Jurkat, Clone E6-1 (cell line): ENCODE measurements at regions not wholly inside any gene's neighbourhood (a gene's known extent, or its start where the extent isn't known, plus 50 kb on each side); places are given as distances from the start of the nearest gene placed in this dataset.

Source experiments
- DNase-seq: peaks from one replicate; pipeline ENCODE4 v3.0.0-alpha.2; 2011; ENCODE audit warnings: low read depth, low spot score
- H3K4me3 ChIP-seq: 2 replicates; pipeline ENCODE4 v1.5.1; 2011; ENCODE audit warnings: mild to moderate bottlenecking, low read length, control low read depth, moderate library complexity

DNA sequence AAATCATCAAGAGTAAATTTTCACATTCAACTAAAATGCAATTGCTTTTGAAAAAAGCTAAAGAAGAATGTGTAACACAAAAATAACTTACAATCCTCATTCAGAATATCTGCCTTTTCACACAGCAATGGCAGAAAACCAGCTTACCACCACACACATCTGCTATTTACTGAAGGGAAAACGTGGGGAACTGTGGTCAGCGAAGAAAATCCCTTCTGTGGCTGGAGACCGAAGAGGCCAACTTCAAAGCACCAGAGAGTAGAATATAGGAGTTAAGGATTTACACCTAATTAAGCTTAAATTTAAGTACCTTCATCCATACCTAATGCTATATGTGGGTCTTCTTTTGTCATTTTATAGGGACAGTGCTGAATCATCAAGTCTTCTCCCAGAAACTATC, 339.6 kb downstream of the DEPDC1B start:
- H3K4me3 ChIP-seq, result no peak overlapping the region
- DNase-seq, result no peak

DNA sequence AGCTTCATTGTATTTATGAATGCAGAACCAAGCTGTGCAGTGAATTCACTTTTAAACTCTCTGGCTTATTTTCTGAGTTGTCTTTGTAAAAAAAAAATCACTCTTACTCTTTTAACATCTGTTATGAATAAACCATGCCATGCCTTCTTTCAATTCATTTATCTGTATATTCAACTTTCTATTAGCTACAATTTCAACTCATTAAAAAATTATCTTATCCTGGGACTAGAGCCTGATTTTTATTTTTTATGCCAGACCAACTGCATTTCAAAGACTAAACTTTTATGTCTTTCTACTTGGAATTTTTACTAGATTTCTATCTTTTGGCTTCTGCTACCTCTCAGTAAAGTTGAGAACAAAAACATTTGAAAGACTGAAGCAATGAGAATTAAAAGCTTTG, 342.7 kb downstream of the DEPDC1B start:
- no peak overlapping the region for H3K4me3 ChIP-seq
- no peak for DNase-seq

GRCh38 chr5:60356745-60357144, 343.2 kb downstream of the DEPDC1B start:
- H3K4me3 ChIP-seq, result no peak overlapping the region
- no peak for DNase-seq

DNA sequence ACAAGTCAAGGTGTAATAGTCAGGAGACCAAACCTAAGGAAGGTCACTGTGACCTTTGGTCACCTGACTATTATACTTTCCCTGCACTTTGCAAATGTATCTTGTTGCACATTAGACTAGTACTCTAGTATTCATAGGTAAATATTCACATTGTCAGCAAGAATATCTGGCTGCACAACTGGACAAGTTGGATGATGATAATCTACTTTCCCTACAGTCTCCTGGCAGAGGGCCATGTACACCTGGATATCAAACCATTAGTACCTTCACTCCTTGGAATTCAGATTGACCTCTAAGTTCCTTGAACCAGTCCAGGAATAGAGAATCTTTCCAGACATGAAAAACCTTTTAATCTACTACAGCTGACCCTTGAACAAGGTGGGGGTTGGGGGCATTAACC, 344.8 kb downstream of the DEPDC1B start:
- no peak overlapping the region for H3K4me3 ChIP-seq
- DNase-seq, result no peak

DNA sequence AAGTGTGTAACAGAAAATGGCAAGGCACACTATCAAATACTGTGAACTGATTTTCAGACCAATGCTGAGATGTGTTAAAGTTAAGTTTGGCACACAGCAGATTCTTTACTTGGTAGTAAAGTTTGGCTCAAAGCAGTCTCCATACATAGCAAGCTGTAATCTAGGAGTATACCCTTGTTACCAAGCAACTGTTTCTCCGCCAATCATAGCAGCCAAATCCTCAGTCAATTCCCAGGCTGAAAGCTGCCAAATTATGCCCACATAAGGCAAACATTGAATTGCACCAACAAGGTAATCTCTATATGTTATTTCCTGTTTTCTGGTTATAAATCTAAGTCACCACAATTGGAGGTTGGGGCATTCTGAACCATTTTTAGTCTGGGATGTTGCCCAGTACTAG, 345.7 kb downstream of the DEPDC1B start:
- H3K4me3 ChIP-seq, result no peak overlapping the region
- DNase-seq, result no peak

- H3K4me3 ChIP-seq, result no peak overlapping the region
- DNase-seq, result peak; percentile 5
These were observed 346.9 kb downstream of the DEPDC1B start for GRCh38 chr5:60352992-60353599.

DNA sequence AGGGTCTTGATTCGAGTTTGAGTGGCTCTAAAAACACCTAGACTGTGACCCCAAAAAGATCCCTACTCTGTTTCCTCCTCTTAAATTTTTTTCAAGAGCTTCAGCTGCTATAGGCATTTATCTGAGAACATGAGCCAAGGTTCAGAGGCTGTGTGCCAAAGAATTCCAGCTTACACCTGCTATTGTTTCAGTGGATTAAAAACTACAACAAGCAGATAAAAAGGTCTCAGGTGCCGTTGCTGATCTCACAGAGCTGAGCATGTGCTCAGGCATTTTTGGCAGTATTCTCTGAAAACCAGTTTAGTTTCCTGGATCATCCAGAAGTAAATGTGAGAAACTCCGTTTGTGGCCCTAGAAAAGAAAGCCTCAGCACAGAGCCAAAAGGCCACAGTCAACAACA, 349.2 kb downstream of the DEPDC1B start:
- no peak for DNase-seq

DNA sequence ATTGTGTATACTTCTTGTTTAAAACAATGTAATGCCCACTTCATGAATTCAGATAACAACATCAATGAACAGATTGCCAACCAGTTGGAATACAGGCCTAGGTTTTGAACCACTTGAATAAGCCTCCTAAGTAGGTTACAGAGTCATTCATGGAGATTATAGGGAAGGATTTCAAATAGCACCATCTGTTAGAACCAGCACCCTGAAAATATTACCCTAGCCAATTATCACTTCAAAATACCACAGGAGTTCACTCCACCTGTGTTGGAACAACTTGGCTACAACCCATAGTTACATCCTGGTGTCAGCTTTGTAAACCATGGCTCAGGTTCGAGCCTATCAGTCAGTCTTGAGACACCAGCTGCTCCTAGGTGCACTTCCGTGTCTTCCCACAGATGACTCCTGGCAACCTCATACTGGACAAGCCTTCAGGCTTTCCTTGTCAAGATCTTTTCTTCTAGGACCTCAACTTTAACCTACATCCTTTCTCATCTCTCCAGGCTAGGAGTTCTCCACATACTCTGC, 350.0 kb downstream of the DEPDC1B start:
- no peak overlapping the region for H3K4me3 ChIP-seq
- no peak for DNase-seq

More for the DNA sequence above, 349.2 kb downstream of the DEPDC1B start:
- no peak overlapping the region for H3K4me3 ChIP-seq

DNA sequence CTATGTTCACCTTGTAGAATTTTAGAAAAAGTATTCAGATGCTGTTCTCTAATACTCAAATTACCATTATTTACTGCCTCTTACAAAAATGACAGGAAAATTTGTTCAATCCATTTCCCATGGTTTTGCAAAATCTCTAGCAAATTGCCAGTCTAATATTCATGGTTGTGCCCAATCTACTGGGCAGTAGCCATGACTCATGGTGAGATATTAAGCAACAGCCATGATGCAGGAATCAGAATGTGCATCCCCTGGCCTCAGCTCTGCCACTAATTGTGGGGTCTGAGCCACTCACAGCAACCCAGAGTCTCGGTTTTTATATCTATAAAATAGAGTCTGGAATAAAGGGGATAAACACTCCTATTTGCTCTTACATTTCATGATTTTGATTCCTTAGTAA, 353.6 kb downstream of the DEPDC1B start:
- DNase-seq, result no peak
- no peak overlapping the region for H3K4me3 ChIP-seq

- no peak overlapping the region for H3K4me3 ChIP-seq
- no peak for DNase-seq
These were observed 356.9 kb downstream of the DEPDC1B start for GRCh38 chr5:60343102-60343501.

DNA sequence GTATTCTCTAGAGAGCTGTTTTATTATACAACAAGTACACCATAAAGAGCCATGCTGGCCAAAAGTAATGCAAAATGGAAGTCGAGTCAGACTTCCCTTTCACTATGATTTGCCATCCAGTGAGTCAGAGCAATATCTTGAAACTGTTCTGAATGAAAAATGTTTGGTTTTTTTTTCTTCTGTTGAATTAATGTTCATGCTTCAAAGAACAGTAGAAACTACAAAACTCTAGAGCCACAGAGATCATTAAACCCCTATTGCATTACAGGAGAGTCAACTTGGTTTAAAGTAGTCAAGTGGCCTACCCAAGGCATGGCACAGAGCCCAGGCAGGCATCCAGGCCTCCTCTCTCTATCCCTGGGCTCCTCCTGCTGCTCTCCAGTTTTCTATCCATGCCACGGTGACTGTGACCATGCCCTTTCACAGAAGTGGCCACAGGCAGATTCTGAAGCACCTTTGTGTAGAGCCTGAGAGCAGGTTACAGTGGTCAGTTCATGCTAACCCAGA, 358.9 kb downstream of the DEPDC1B start:
- H3K4me3 ChIP-seq, result no peak overlapping the region
- DNase-seq, result no peak

DNA sequence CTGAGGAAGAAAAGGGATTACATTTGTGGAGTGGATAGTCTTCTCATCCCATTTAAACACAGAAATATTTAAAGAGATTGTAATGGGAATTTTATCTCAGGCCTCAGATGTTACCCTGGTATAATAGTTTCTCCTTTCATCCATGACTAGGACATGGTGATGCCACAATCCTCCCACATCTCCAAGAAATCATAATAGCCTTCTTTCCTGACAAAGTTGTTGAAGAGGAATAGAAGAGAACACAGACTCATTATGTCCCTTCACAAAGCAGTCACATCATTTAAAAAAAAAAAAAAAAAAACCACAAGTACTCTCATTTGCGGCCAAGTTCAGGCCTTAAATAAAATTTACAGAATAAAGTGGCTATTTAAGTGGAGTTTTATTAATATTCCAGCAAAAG, 359.6 kb downstream of the DEPDC1B start:
- H3K4me3 ChIP-seq, result no peak overlapping the region
- no peak for DNase-seq

- no peak overlapping the region for H3K4me3 ChIP-seq
- no peak for DNase-seq
These were observed 360.2 kb downstream of the DEPDC1B start for GRCh38 chr5:60339691-60340201.

- no peak overlapping the region for H3K4me3 ChIP-seq
- DNase-seq, result no peak
These were observed 361.1 kb downstream of the DEPDC1B start for GRCh38 chr5:60338846-60339245.

DNA sequence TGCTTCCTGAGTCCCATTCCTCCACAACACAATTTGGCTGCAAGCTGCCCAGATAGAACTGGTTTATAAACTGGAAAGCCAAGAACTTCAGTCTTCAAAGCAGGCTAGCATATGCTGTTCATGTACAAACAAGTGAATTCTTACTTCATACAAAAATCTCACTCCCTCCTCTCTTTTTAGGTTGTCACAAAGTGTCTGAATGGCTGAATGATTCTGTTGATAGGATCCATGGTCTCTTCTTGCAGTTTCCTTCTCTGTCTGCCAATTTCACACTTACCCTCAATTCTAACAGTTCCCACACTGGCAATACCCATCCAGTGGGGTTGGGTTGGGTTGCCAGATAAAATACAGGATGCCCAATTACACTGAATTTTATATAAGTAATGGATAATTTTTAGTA, 363.5 kb downstream of the DEPDC1B start:
- no peak for DNase-seq
- H3K4me3 ChIP-seq, result no peak overlapping the region

DNA sequence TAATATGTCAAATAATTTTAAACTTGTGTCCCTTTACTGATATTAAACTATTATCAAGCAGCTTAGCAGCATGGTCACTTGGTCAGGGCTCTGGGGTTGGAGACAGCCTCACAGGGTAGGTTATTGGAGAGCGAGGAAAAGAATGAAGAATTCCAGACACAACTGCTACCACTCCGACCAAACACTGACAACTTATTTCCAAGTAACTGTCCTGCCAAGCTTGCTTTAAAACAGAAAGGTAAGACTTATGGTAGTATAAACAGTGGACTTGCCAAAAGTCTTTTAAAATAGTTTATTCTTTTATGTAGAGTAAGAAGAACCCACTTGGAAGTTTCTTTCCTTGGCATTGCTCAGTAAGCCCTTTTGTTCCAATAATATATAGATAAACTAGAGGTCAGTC, 364.1 kb downstream of the DEPDC1B start:
- no peak for DNase-seq
- H3K4me3 ChIP-seq, result no peak overlapping the region

DNA sequence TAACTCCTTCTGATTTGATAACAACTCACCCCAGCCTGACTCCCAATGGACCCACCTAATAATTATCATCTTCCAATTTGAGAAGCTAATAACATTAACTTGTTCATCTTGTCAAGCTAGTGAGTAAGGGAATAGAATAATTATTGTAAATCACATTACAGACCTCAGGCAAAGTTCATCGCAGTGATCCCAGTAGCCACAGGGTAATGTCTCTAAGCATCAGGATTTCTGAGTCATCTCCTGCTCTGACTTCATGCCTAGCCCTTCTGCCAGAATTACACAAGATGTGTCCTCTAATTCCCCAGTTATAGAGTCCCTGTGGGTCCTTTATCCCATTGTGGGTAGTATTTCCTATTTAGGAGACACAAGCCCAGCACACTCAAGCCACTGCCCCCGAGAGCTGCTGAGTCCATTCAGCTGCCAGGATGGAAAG, 365.7 kb downstream of the DEPDC1B start:
- no peak for DNase-seq
- H3K4me3 ChIP-seq, result no peak overlapping the region

- DNase-seq, result no peak
- no peak overlapping the region for H3K4me3 ChIP-seq
These were observed 366.9 kb downstream of the DEPDC1B start for GRCh38 chr5:60333005-60333571.

- DNase-seq, result no peak
- H3K4me3 ChIP-seq, result no peak overlapping the region
These were observed 367.5 kb downstream of the DEPDC1B start for GRCh38 chr5:60332244-60333004.

GRCh38 chr5:60330236-60330635, 369.7 kb downstream of the DEPDC1B start:
- no peak for DNase-seq
- H3K4me3 ChIP-seq, result no peak overlapping the region
